Panc1 (cell line): ENCODE measurements at regions not wholly inside any gene's neighbourhood (a gene's known extent, or its start where the extent isn't known, plus 50 kb on each side); places are given as distances from the start of the nearest gene placed in this dataset.

Source experiments
- CTCF ChIP-seq: fragments of 450-650 bp; IDR thresholded peaks from 2 replicates; pipeline ENCODE4 v1.5.1; 2017; ENCODE audit warnings: mild to moderate bottlenecking
- POLR2AphosphoS5 ChIP-seq: IDR thresholded peaks from 2 replicates; pipeline ENCODE4 v1.6.1; 2012; ENCODE audit warnings: mild to moderate bottlenecking, low read depth, low read length, moderate library complexity

GRCh38 chr2:67839242-67839641 lies 223.6 kb downstream of the C1D start:
- TF ChIP-seq CTCF: no peak
- TF ChIP-seq POLR2AphosphoS5: no peak
